ENCODE measurements at regions not wholly inside any gene's neighbourhood (a gene's known extent, or its start where the extent isn't known, plus 50 kb on each side); places are given as distances from the start of the nearest gene placed in this dataset.

DNA sequence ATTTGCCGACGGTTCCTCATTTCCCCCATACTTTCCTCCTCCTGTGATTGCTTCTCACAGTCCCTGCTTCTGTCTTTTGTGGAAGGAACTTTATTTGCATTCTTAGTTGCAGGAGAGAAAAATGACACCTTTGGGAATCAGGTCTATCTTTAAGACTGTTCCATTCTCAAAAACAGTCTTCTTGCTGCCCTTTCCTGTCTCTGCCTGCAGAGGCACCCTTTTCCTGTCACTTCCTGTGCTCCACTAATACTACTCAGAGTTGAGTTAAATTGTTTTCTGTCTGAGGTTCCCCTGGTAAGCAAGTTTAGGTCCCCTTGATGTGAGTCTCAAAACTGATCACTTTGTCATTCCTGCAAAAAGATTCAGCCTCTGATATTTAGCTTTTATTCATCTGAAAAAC lies 208.8 kb upstream of the CLNK start:
- TF ChIP-seq, protein P1, sequence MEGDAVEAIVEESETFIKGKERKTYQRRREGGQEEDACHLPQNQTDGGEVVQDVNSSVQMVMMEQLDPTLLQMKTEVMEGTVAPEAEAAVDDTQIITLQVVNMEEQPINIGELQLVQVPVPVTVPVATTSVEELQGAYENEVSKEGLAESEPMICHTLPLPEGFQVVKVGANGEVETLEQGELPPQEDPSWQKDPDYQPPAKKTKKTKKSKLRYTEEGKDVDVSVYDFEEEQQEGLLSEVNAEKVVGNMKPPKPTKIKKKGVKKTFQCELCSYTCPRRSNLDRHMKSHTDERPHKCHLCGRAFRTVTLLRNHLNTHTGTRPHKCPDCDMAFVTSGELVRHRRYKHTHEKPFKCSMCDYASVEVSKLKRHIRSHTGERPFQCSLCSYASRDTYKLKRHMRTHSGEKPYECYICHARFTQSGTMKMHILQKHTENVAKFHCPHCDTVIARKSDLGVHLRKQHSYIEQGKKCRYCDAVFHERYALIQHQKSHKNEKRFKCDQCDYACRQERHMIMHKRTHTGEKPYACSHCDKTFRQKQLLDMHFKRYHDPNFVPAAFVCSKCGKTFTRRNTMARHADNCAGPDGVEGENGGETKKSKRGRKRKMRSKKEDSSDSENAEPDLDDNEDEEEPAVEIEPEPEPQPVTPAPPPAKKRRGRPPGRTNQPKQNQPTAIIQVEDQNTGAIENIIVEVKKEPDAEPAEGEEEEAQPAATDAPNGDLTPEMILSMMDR (IDR thresholded peaks at IDR 0.05), result no peak
- TF ChIP-seq EP300 (IDR thresholded peaks at IDR 0.05), result no peak
- TF ChIP-seq POLR2AphosphoS5 (IDR thresholded peaks at IDR 0.05), result no peak

All from gastroesophageal sphincter (tissue), 3 donors.